EL (cell line): ENCODE measurements at regions not wholly inside any gene's neighbourhood (a gene's known extent, or its start where the extent isn't known, plus 50 kb on each side); places are given as distances from the start of the nearest gene placed in this dataset.

Experiments used
- DNase-seq: peaks from one replicate; pipeline ENCODE4 v3.0.0-alpha.2; 2016

DNA sequence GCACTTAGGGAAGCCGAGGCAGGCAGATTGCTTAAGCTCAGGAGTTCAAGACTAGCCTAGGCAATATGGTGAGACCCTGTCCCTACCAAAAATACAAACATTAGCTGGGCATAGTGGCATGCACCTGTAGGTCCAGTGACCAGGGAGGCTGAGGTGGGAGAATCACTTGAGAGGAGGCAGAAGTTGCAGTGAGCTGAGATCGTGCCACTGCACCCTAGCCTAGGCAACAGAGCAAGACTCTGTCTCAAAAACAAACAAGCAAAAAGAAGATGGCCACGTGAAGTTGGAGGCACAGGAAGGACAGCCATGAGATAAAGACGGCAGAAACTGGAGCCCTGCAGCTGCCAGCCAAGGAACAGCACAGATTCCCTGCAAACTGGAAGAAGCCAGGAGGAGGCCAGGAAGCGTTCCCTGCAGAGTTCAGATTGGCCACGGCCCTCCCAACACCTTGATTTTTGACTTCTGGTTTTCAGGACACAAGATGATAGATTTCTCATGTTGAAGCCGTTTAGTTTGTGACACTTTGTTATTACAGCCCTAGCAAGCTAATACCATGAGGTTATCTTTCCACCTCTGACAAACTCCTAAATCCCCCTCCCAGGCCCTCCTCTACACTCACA is 786.7 kb downstream of the UQCRFS1 start:
- no peak for DNase-seq

DNA sequence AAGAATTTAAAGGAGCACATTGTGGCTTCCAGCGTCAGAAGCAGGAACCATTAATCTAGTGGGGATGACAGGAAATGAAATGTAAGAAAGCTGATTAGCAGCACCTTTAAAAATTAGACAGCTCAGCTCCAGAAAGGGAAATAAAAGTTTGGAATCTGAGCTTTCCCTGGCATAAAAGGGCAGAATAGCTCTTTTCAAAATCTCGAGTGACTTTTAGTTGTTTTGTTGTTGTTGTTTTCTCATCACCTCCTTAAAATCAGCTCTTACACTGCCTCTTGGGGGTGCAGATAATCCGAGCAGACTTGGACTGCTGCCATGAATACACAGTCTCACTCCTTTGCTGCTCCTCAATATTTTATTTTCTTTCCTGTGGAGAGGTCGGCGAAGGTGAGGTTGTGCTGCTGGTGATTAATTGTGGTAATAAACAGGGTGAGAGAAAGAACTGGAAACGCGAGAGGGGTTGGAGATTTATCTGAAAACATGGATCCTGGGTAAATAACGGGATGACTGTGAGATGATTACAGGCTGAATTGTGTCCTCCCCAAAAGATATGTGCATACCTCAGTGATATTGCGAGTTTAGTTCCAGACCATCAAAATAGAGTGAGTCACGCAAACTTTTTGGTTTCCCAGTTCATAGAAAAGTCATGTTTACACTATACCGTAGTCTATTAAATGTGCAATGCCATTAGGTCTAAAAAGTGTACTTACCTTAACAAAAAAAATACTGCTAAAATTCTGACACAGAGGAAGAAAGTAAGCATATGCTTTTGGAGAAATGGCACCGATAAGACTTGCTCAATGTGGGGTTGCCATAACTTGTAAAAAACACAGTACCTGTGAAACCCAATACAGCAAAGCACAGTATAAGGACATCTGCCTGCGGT is 787.7 kb downstream of the UQCRFS1 start:
- peak; percentile 43 for DNase-seq

GRCh38 chr19:28424662-28425045 is 788.3 kb downstream of the UQCRFS1 start:
- DNase-seq = no peak

DNA sequence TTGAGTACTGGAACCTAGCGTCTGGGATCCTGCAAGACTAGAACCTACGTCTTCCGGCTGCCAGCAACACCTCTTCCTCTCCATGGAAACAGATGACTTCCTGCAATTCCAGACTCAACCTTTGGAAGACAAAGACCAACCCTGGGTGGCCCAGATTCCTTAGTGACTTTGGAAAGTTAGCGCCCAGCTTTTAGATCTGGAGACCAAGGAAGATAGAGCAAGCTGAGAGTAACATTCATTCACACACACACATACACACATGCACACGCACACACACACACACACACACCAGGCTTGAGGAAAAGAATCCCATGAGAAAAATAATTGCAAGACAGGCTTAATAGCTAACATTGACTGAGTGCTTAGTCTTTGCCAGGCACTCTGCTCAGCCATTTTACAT is 788.9 kb downstream of the UQCRFS1 start:
- no peak for DNase-seq

DNA sequence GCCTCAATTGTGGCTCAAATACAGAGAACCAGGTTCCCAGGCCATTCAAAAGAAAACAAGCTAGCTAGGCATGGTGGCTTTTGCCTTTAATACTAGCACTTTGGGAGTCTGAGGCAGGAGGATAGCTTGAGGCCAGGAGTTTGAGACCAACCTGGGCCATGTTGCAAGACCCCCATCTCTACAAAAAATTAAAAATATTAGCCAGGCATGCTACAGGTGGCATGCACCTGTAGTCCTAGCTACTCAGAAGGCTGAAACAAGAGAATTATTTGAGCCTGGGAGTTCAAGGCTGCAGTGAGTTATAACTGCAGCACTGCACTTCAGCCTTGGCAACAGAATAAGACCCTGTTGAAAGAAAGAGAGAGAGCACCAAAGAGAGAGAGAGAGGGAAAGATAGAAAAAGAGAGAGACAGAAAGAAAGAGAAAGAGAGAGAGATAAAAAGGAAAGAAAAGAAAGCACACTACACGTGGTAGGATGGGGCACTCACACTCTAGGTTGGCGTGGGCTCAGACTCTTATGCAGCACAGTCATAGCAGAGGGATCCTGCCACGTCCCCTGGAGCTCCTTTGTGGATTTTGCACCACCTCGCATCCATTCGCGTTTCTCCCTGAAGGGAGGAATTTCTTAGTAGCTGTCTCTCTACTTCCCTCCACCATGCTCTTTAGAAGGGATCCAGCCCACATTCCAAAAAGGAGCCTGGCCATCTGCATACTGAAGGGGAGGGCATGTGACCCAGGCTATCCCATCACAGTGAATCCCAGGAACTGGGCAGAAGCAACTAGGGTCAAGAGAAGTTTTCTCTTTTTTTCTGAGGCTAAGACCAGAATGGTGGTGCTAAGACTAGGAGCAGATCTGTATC is 789.9 kb downstream of the UQCRFS1 start:
- no peak for DNase-seq

- DNase-seq = no peak
Observed at GRCh38 chr19:28422046-28422445, 790.9 kb downstream of the UQCRFS1 start.

DNA sequence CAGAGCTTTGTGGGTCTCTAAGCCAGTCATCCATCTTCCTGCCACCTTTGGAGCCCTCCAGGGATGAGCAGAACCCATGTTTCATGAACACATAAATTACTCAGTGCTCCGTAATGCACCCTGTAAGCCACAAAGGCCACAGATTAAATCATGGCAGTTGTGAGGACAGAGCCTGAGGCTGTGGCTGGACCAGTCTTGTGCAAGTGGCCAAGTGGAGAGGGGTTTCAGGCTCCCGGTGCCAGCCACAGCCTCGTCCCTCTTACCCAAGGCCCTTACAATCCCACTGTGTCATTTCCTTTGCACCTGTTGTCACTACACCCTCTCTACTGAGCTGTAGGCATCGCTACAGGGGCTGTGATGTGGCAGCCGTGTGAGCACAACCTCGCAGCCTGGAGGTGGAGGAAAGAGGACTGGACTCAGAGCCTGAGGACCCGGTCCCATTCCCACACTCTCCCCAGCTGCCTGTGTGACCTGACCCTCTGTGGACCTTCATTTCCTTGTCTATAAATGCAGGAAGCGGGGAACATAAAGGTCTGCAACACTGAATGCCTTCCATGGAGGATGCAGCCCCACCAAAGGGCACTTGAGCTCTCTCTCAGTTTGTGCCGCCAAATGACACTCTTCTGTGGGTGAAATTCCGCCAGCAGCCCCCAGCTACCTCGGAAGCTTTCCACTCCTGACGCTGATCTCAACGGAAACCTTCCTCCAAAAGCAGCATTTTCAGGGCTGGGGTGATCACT is 792.0 kb downstream of the UQCRFS1 start:
- peak; percentile 56 for DNase-seq

- no peak for DNase-seq
Observed at GRCh38 chr19:28419312-28419711, 793.6 kb downstream of the UQCRFS1 start.

DNA sequence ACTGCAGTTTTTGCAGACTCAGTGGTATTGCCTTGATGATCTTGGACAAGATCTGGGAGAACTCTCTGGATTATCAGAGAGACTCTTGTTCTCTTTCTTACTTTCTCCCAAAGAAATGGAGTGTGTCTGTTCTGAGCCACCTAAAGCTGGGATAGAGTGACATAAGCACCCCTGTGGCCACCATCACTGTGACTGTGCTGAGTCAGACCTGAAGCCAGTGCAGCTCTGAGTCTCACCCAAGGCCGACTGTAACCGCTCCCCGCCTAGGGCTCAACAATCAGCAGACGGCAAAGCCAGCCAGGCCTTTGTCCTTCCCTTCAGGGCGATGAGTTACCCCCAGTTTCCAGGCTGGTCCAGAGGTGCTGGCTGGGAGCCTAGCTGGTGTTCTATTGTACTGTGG is 795.6 kb downstream of the UQCRFS1 start:
- no peak for DNase-seq

GRCh38 chr19:28416245-28416644 is 796.7 kb downstream of the UQCRFS1 start:
- DNase-seq = no peak

- DNase-seq = no peak
Observed at GRCh38 chr19:28414748-28415147, 798.2 kb downstream of the UQCRFS1 start.

GRCh38 chr19:28409859-28410258 is 803.1 kb downstream of the UQCRFS1 start:
- no peak for DNase-seq

DNA sequence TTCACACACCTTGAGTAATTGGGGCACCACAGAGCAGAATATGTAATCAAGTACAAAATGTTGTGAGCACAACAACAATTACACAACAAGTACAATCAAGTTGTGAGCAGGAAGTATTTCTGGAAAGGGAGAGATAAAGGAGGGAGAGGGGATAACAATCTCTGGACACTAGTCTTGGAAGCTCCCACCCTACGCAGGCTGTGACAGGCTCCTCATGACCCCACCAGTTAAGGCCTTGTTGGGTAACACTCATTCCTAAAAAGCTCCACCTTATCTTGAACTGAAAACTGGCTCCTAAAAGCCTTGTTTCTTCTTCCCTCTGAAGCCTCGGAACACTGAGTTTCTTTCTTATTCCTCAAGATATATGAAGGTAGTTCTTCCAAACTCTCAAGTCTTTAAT is 806.0 kb downstream of the UQCRFS1 start:
- DNase-seq = no peak

- DNase-seq = no peak
Observed at GRCh38 chr19:28405346-28405742, 807.6 kb downstream of the UQCRFS1 start.

DNA sequence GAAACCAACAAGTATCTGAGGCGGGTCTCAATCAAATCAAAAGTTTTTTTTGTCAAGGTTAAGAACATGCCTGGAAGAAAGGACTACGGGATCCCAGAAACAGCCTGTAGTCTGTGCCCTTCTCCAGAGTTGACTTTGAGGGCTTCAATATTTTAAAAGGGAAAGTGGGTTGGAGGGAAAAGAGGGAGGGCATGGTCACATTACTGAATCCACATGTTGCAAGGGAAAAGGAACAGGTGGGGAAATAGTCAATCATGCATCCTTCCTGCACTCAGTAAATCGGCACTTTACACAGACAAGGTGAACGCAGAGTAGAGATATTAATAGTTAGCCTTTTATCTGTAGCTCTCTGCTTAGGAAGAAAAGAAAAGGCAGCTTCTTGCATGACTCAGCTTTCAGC is 808.5 kb downstream of the UQCRFS1 start:
- no peak for DNase-seq

GRCh38 chr19:28403690-28404089 is 809.3 kb downstream of the UQCRFS1 start:
- DNase-seq = no peak

- DNase-seq = no peak
Observed at GRCh38 chr19:28402701-28403290, 810.2 kb downstream of the UQCRFS1 start.

DNA sequence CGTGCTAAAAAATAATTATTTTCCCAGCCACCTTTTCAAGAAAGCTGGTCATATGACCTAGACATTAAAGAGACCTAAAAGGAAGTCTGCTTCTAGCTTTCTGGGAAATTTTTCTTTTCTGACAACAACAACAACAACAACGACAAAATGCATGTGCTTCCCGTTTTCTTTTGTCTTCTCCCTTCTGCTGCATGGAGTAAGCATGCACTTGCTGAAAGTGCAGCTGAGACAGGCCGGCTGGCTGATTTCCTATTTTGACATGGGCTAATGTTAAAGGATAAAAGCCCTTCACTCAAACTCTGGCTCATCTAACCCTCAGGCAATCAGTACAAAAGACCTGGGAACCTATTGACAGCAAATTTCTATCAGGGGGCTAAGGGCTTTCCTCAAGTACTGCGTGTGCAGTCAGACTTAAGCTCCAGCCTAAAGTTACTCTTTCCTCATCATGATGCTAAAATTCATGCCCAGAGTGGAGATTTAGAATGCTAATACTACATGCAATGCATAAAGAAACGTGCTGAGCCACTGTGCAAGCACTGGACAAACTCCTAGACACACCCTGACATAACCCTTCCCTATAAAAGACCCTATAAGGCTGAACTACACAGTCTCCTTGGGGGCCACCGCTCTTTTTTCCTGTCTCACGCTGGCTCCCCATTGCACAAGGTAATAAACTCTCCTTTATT is 811.1 kb downstream of the UQCRFS1 start:
- no peak for DNase-seq

DNA sequence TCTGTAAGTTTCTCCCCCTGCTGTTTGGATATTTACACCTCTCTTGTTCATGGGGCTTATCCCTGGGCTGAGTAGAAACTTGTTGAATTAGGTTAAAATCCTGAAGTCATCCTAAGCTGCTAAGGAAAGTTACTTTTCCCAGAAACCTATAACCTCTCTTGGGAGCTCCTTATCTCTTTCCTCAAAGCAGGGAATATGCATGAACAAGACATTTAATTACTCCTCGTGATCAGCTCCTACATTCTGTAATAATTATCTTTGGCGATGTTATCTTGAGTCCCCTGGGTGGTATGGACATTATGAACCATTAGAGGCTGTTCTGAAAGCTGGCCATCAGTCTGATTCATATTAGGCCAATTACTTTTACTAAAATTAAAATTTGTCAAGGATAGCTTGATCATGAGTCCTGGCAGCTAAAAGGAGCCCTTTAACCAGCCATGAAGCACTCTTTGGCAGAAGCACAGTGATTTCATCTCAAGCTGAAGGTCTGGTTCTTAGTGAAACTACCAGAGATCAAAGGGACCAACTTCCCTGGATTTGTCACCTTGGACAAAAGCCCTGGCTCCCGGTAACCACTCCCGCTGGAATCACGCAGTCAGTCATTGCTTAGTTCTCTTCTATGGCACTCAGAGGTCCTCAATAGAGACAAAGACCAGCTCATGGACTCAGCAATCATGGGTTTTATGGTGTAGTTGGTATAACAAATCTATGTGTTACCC is 811.8 kb downstream of the UQCRFS1 start:
- no peak for DNase-seq

DNA sequence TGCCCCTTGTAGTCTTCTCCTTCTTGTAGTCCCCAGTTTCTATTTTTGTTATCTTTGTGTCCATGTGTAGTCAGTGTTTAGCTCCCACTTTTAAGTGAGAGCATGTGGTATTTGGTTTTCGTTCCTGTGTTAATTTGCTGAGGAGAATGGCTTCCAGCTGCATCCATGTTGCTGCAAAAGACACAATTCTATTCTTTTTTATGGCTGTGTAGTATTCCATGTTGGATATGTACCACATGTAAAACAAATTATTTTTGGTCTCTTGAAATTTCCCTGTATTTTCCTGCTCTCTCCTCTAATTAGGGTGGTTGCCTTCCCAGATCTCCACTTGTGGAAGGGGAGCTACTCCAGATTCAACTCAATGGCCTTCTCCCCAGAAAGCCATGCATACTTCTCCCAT is 813.8 kb downstream of the UQCRFS1 start:
- no peak for DNase-seq

- no peak for DNase-seq
Observed at GRCh38 chr19:28397800-28398199, 815.2 kb downstream of the UQCRFS1 start.
